WI38 (cell line): ENCODE measurements at regions not wholly inside any gene's neighbourhood (a gene's known extent, or its start where the extent isn't known, plus 50 kb on each side); places are given as distances from the start of the nearest gene placed in this dataset.

Source experiments
- H3K4me3 ChIP-seq: 2 replicates; pipeline ENCODE4 v1.5.1; 2011; ENCODE audit warnings: low read depth, mild to moderate bottlenecking, control low read depth, low read length
- CTCF ChIP-seq: IDR thresholded peaks from 2 replicates; pipeline ENCODE4 v1.5.1; 2012; ENCODE audit warnings: low read depth, mild to moderate bottlenecking, control low read depth, low read length

GRCh38 chr10:120770496-120770895 is 80.7 kb upstream of the WDR11 start:
- no peak overlapping the region for H3K4me3 ChIP-seq
- no peak for TF ChIP-seq CTCF

- no peak overlapping the region for H3K4me3 ChIP-seq
- TF ChIP-seq CTCF, result no peak
Measured at GRCh38 chr10:120776442-120776841, 74.7 kb upstream of the WDR11 start.

- no peak overlapping the region for H3K4me3 ChIP-seq
- TF ChIP-seq CTCF, result no peak
Measured at GRCh38 chr10:120782336-120782735, 68.8 kb upstream of the WDR11 start.

GRCh38 chr10:120783098-120783497 is 68.1 kb upstream of the WDR11 start:
- TF ChIP-seq CTCF, result no peak
- no peak overlapping the region for H3K4me3 ChIP-seq

GRCh38 chr10:120783867-120784266 is 67.3 kb upstream of the WDR11 start:
- H3K4me3 ChIP-seq, result no peak overlapping the region
- TF ChIP-seq CTCF, result no peak

GRCh38 chr10:120788771-120789170 is 62.4 kb upstream of the WDR11 start:
- H3K4me3 ChIP-seq, result no peak overlapping the region
- TF ChIP-seq CTCF, result no peak

GRCh38 chr10:120789303-120790203 is 61.6 kb upstream of the WDR11 start:
- TF ChIP-seq CTCF, result no peak

More at GRCh38 chr10:120789303-120790203, 61.6 kb upstream of the WDR11 start:
- no peak overlapping the region for H3K4me3 ChIP-seq
